ENCODE measurements at regions not wholly inside any gene's neighbourhood (a gene's known extent, or its start where the extent isn't known, plus 50 kb on each side); places are given as distances from the start of the nearest gene placed in this dataset.

- H3K9me3 Mint-ChIP-seq: no peaks in the 10 kb centered on the region
- peaks cover 3 to 40% of the 10 kb centered on the region in 2 donors for H3K27me3 Mint-ChIP-seq
- no peak overlapping the region for H3K27ac ChIP-seq (ENCODE audit: low read depth, low read length)
- H3K36me3 ChIP-seq (ENCODE audit: insufficient read depth, low read length): no peaks in the 10 kb centered on the region
- H3K4me3 Mint-ChIP-seq: no peak overlapping the region
- no peaks in the 10 kb centered on the region for H3K4me1 Mint-ChIP-seq
- ChIA-PET CTCF (no interaction called here), POLR2A (no interaction called here)
- no peak overlapping the region for H3K27ac Mint-ChIP-seq
- H3K27me3 ChIP-seq (ENCODE audit: insufficient read depth, low read length, poor library complexity, severe bottlenecking): peaks cover 6% of the 10 kb centered on the region
- no peak for DNase-seq
- no peaks in the 10 kb centered on the region for H3K4me1 ChIP-seq (ENCODE audit: insufficient read depth, low read length)
- no peaks in the 10 kb centered on the region for H3K9me3 ChIP-seq (ENCODE audit: low read length)
- H3K36me3 Mint-ChIP-seq: no peaks in the 10 kb centered on the region
- no peak overlapping the region for H3K4me3 ChIP-seq (ENCODE audit: low read length)
Measured at GRCh38 chr11:44403176-44403575, 93.2 kb upstream of the ALX4 start.

GRCh38 chr11:44403587-44404273 lies 93.8 kb upstream of the ALX4 start:
- ChIA-PET POLR2A (no interaction called here), CTCF (interaction anchor here (1.6 kb wide), 1 partner anchor 17 kb away, joined by 3 read pairs; no protein-coding TSS in a partner anchor)
- Mint-ChIP-seq H3K4me3 (no peak overlapping the region), H3K36me3 (peaks cover 0 to 2% (median 0%) of the 10 kb centered on the region in 3 donors), H3K27me3 (peaks cover 7 to 45% of the 10 kb centered on the region in 2 donors), H3K4me1 (no peaks in the 10 kb centered on the region), H3K9me3 (no peaks in the 10 kb centered on the region), H3K27ac (no peak overlapping the region)
- Histone ChIP-seq H3K4me1 (ENCODE audit: insufficient read depth, low read length) (no peaks in the 10 kb centered on the region), H3K27me3 (ENCODE audit: insufficient read depth, low read length, poor library complexity, severe bottlenecking) (peaks cover 6% of the 10 kb centered on the region), H3K4me3 (ENCODE audit: low read length) (no peak overlapping the region), H3K36me3 (ENCODE audit: insufficient read depth, low read length) (no peaks in the 10 kb centered on the region), H3K27ac (ENCODE audit: low read depth, low read length) (no peak overlapping the region), H3K9me3 (ENCODE audit: low read length) (no peaks in the 10 kb centered on the region)
- DNase-seq: no peak

GRCh38 chr11:44404301-44404700 lies 94.4 kb upstream of the ALX4 start:
- Histone ChIP-seq H3K27me3 (ENCODE audit: insufficient read depth, low read length, poor library complexity, severe bottlenecking) (peaks cover 6% of the 10 kb centered on the region), H3K4me3 (ENCODE audit: low read length) (no peak overlapping the region), H3K4me1 (ENCODE audit: insufficient read depth, low read length) (no peaks in the 10 kb centered on the region), H3K9me3 (ENCODE audit: low read length) (no peaks in the 10 kb centered on the region), H3K36me3 (ENCODE audit: insufficient read depth, low read length) (no peaks in the 10 kb centered on the region), H3K27ac (ENCODE audit: low read depth, low read length) (no peak overlapping the region)
- Mint-ChIP-seq H3K4me3 (no peak overlapping the region), H3K4me1 (no peaks in the 10 kb centered on the region), H3K27ac (no peak overlapping the region), H3K36me3 (peaks cover 0 to 2% (median 0%) of the 10 kb centered on the region in 3 donors), H3K9me3 (no peaks in the 10 kb centered on the region), H3K27me3 (peaks cover 7 to 44% of the 10 kb centered on the region in 2 donors)
- DNase-seq: no peak
- ChIA-PET POLR2A (no interaction called here), CTCF (interaction anchor here (1.6 kb wide), 1 partner anchor 17 kb away, joined by 3 read pairs; no protein-coding TSS in a partner anchor)

- POLR2A ChIA-PET: no interaction called here
- no peaks in the 10 kb centered on the region for H3K4me1 Mint-ChIP-seq
Measured at GRCh38 chr11:44404736-44405395, 94.9 kb upstream of the ALX4 start.

GRCh38 chr11:44407211-44407996 lies 97.5 kb upstream of the ALX4 start:
- ChIA-PET POLR2A (no interaction called here), CTCF (no interaction called here)
- Mint-ChIP-seq H3K27ac (no peak overlapping the region), H3K27me3 (peaks cover 10 to 71% of the 10 kb centered on the region in 2 donors), H3K9me3 (peaks cover 0 to 7% (median 2%) of the 10 kb centered on the region in 5 donors), H3K4me3 (no peak overlapping the region), H3K36me3 (peaks cover 0 to 2% (median 0%) of the 10 kb centered on the region in 3 donors), H3K4me1 (no peaks in the 10 kb centered on the region)
- H3K27ac ChIP-seq (ENCODE audit: low read depth, low read length): no peak overlapping the region
- peaks cover 6% of the 10 kb centered on the region for H3K27me3 ChIP-seq (ENCODE audit: insufficient read depth, low read length, poor library complexity, severe bottlenecking)
- no peak overlapping the region for H3K4me3 ChIP-seq (ENCODE audit: low read length)
- H3K36me3 ChIP-seq (ENCODE audit: insufficient read depth, low read length): no peaks in the 10 kb centered on the region
- H3K4me1 ChIP-seq (ENCODE audit: insufficient read depth, low read length): no peaks in the 10 kb centered on the region
- DNase-seq: no peak
- no peaks in the 10 kb centered on the region for H3K9me3 ChIP-seq (ENCODE audit: low read length)

More at GRCh38 chr11:44404736-44405395, 94.9 kb upstream of the ALX4 start:
- Histone ChIP-seq H3K4me1 (ENCODE audit: insufficient read depth, low read length) (no peaks in the 10 kb centered on the region), H3K4me3 (ENCODE audit: low read length) (no peak overlapping the region), H3K9me3 (ENCODE audit: low read length) (no peaks in the 10 kb centered on the region), H3K27ac (ENCODE audit: low read depth, low read length) (no peak overlapping the region), H3K27me3 (ENCODE audit: insufficient read depth, low read length, poor library complexity, severe bottlenecking) (peaks cover 6% of the 10 kb centered on the region), H3K36me3 (ENCODE audit: insufficient read depth, low read length) (no peaks in the 10 kb centered on the region)
- H3K27ac Mint-ChIP-seq: no peak overlapping the region
- DNase-seq: no peak
- H3K9me3 Mint-ChIP-seq: no peaks in the 10 kb centered on the region
- CTCF ChIA-PET: interaction anchor here (1.6 kb wide), 1 partner anchor 16 kb away, joined by 3 read pairs; no protein-coding TSS in a partner anchor
- peaks cover 0 to 2% (median 0%) of the 10 kb centered on the region in 3 donors for H3K36me3 Mint-ChIP-seq
- no peak overlapping the region for H3K4me3 Mint-ChIP-seq
- peaks cover 7 to 48% of the 10 kb centered on the region in 2 donors for H3K27me3 Mint-ChIP-seq

GRCh38 chr11:44408141-44408540 lies 98.2 kb upstream of the ALX4 start:
- ChIA-PET CTCF (no interaction called here), POLR2A (no interaction called here)
- H3K9me3 ChIP-seq (ENCODE audit: low read length): no peaks in the 10 kb centered on the region
- H3K27me3 ChIP-seq (ENCODE audit: insufficient read depth, low read length, poor library complexity, severe bottlenecking): peaks cover 6% of the 10 kb centered on the region
- Mint-ChIP-seq H3K4me1 (no peaks in the 10 kb centered on the region), H3K4me3 (no peak overlapping the region), H3K9me3 (peaks cover 0 to 7% (median 2%) of the 10 kb centered on the region in 5 donors), H3K36me3 (peaks cover 0 to 2% (median 0%) of the 10 kb centered on the region in 3 donors), H3K27ac (no peak overlapping the region), H3K27me3 (peaks cover 10 to 72% of the 10 kb centered on the region in 2 donors)
- H3K4me3 ChIP-seq (ENCODE audit: low read length): no peak overlapping the region
- DNase-seq: no peak
- no peaks in the 10 kb centered on the region for H3K36me3 ChIP-seq (ENCODE audit: insufficient read depth, low read length)
- H3K4me1 ChIP-seq (ENCODE audit: insufficient read depth, low read length): no peaks in the 10 kb centered on the region
- no peak overlapping the region for H3K27ac ChIP-seq (ENCODE audit: low read depth, low read length)

- Histone ChIP-seq H3K27me3 (ENCODE audit: insufficient read depth, low read length, poor library complexity, severe bottlenecking) (peaks cover 2% of the 10 kb centered on the region), H3K9me3 (ENCODE audit: low read length) (no peaks in the 10 kb centered on the region), H3K4me3 (ENCODE audit: low read length) (no peak overlapping the region), H3K4me1 (ENCODE audit: insufficient read depth, low read length) (no peaks in the 10 kb centered on the region), H3K27ac (ENCODE audit: low read depth, low read length) (no peak overlapping the region), H3K36me3 (ENCODE audit: insufficient read depth, low read length) (no peaks in the 10 kb centered on the region)
- no peak for DNase-seq
- H3K36me3 Mint-ChIP-seq: peaks cover 0 to 2% (median 0%) of the 10 kb centered on the region in 3 donors
- peaks cover 0 to 7% (median 2%) of the 10 kb centered on the region in 5 donors for H3K9me3 Mint-ChIP-seq
- H3K27me3 Mint-ChIP-seq: peaks cover 10 to 66% of the 10 kb centered on the region in 2 donors
- POLR2A ChIA-PET: no interaction called here
- no peak overlapping the region for H3K4me3 Mint-ChIP-seq
- CTCF ChIA-PET: no interaction called here
- H3K4me1 Mint-ChIP-seq: no peaks in the 10 kb centered on the region
- peak overlapping the region in 1 of 8 donors; percentile 27 for H3K27ac Mint-ChIP-seq
Measured at GRCh38 chr11:44408711-44409470, 99.0 kb upstream of the ALX4 start.

Measured in CD8-positive, alpha-beta memory T cell (primary cell).